ENCODE measurements at regions not wholly inside any gene's neighbourhood (a gene's known extent, or its start where the extent isn't known, plus 50 kb on each side); places are given as distances from the start of the nearest gene placed in this dataset.

DNA sequence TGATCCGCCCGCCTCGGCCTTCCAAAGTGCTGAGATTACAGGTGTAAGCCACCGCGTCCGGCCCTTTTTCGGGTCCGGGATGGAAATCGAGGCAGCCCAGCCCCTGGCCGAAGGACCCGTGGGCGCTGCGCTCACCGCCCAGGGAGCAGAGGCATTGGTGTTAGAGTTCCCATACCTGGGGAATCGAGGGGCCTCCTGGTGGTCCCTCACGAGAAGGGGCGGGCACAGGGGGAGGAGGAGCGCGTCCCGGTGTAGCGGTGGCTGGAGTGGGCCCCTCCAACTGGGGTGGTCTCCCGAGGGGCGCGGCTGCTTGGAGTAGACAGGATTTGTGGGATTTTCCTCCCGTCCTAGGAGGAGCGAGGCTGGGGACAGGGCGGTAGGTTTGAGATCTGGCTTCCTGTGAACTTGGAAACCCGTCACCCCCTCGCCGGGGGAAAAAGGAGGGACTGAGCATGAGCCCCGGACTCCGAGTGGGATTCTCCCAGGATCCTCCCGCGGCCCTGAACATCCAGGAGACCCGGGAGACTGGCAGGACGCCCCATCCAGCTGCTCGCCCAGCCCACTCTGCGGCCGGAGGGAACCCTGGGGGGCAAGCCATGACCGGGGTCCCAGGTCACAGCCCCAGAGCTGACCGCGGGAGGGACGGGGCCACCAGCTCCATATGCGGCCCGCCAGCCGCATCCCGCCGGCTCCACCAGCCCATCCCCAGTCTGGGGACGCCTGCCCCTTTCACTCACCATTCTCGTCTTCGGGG, 70.9 kb downstream of the ASCL4 start:
- TF ChIP-seq EZH2 (IDR thresholded peaks at IDR 0.05; ENCODE audit: low read depth, unreplicated experiment): no peak
- TF ChIP-seq POLR2AphosphoS5 (IDR thresholded peaks at IDR 0.05; ENCODE audit: low read depth): no peak
- TF ChIP-seq, protein P1, sequence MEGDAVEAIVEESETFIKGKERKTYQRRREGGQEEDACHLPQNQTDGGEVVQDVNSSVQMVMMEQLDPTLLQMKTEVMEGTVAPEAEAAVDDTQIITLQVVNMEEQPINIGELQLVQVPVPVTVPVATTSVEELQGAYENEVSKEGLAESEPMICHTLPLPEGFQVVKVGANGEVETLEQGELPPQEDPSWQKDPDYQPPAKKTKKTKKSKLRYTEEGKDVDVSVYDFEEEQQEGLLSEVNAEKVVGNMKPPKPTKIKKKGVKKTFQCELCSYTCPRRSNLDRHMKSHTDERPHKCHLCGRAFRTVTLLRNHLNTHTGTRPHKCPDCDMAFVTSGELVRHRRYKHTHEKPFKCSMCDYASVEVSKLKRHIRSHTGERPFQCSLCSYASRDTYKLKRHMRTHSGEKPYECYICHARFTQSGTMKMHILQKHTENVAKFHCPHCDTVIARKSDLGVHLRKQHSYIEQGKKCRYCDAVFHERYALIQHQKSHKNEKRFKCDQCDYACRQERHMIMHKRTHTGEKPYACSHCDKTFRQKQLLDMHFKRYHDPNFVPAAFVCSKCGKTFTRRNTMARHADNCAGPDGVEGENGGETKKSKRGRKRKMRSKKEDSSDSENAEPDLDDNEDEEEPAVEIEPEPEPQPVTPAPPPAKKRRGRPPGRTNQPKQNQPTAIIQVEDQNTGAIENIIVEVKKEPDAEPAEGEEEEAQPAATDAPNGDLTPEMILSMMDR (conservative IDR thresholded peaks at IDR 0.05; ENCODE audit: low read depth in 2 of 2): no peak
- TF ChIP-seq, protein P2, sequence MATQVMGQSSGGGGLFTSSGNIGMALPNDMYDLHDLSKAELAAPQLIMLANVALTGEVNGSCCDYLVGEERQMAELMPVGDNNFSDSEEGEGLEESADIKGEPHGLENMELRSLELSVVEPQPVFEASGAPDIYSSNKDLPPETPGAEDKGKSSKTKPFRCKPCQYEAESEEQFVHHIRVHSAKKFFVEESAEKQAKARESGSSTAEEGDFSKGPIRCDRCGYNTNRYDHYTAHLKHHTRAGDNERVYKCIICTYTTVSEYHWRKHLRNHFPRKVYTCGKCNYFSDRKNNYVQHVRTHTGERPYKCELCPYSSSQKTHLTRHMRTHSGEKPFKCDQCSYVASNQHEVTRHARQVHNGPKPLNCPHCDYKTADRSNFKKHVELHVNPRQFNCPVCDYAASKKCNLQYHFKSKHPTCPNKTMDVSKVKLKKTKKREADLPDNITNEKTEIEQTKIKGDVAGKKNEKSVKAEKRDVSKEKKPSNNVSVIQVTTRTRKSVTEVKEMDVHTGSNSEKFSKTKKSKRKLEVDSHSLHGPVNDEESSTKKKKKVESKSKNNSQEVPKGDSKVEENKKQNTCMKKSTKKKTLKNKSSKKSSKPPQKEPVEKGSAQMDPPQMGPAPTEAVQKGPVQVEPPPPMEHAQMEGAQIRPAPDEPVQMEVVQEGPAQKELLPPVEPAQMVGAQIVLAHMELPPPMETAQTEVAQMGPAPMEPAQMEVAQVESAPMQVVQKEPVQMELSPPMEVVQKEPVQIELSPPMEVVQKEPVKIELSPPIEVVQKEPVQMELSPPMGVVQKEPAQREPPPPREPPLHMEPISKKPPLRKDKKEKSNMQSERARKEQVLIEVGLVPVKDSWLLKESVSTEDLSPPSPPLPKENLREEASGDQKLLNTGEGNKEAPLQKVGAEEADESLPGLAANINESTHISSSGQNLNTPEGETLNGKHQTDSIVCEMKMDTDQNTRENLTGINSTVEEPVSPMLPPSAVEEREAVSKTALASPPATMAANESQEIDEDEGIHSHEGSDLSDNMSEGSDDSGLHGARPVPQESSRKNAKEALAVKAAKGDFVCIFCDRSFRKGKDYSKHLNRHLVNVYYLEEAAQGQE (IDR thresholded peaks at IDR 0.05; ENCODE audit: unreplicated experiment): no peak
- TF ChIP-seq, protein P3, sequence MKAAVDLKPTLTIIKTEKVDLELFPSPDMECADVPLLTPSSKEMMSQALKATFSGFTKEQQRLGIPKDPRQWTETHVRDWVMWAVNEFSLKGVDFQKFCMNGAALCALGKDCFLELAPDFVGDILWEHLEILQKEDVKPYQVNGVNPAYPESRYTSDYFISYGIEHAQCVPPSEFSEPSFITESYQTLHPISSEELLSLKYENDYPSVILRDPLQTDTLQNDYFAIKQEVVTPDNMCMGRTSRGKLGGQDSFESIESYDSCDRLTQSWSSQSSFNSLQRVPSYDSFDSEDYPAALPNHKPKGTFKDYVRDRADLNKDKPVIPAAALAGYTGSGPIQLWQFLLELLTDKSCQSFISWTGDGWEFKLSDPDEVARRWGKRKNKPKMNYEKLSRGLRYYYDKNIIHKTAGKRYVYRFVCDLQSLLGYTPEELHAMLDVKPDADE (IDR thresholded peaks at IDR 0.05): no peak
- no peak for TF ChIP-seq EZH2phosphoT487 (IDR thresholded peaks at IDR 0.05; ENCODE audit: unreplicated experiment)

All from GM23338 (cell line).